BLaER1 (cell line): ENCODE measurements at regions not wholly inside any gene's neighbourhood (a gene's known extent, or its start where the extent isn't known, plus 50 kb on each side); places are given as distances from the start of the nearest gene placed in this dataset.

Experiments
- H3K27ac ChIP-seq: shearing (Covaris generic); formaldehyde crosslinking; 2 replicates; pipeline ENCODE4 v1.8.1; 2022
- H3K27me3 ChIP-seq: shearing (Covaris generic); formaldehyde crosslinking; 2 replicates; pipeline ENCODE4 v1.8.1; 2022
- H3K36me3 ChIP-seq: shearing (Covaris generic); formaldehyde crosslinking; 2 replicates; pipeline ENCODE4 v1.8.1; 2022
- H3K4me1 ChIP-seq: shearing (Covaris generic); formaldehyde crosslinking; 2 replicates; pipeline ENCODE4 v1.8.1; 2022
- H3K4me2 ChIP-seq: shearing (Covaris generic); formaldehyde crosslinking; 2 replicates; pipeline ENCODE4 v1.8.1; 2022
- H3K4me3 ChIP-seq: shearing (Covaris generic); formaldehyde crosslinking; 2 replicates; pipeline ENCODE4 v1.8.1; 2022
- H3K9ac ChIP-seq: shearing (Covaris generic); formaldehyde crosslinking; 2 replicates; pipeline ENCODE4 v1.8.1; 2022
- H3K9me3 ChIP-seq: shearing (Covaris generic); formaldehyde crosslinking; 2 replicates; pipeline ENCODE4 v1.8.1; 2022
- H4K20me1 ChIP-seq: shearing (Covaris generic); formaldehyde crosslinking; 2 replicates; pipeline ENCODE4 v1.8.1; 2022
- Cebpa-rat ChIP-seq: shearing (Covaris generic); IDR thresholded peaks from 2 replicates; pipeline ENCODE4 v1.8.1; 2022

GRCh38 chr2:120473522-120474271 lies 127.8 kb downstream of the INHBB start:
- no peaks in the 10 kb centered on the region; the same call in 1 of the 2 replicates for H3K4me1 ChIP-seq
- TF ChIP-seq Cebpa-rat = no peak

GRCh38 chr2:120474486-120474885 lies 128.6 kb downstream of the INHBB start:
- no peaks in the 10 kb centered on the region for H3K9me3 ChIP-seq
- H3K4me1 ChIP-seq = no peaks in the 10 kb centered on the region; the same call in 1 of the 2 replicates
- no peak for TF ChIP-seq Cebpa-rat
- no peak overlapping the region for H3K4me2 ChIP-seq
- no peaks in the 10 kb centered on the region for H3K36me3 ChIP-seq
- no peak overlapping the region for H3K9ac ChIP-seq
- no peaks in the 10 kb centered on the region for H4K20me1 ChIP-seq
- H3K27me3 ChIP-seq = no peaks in the 10 kb centered on the region
- no peak overlapping the region for H3K27ac ChIP-seq
- no peak overlapping the region for H3K4me3 ChIP-seq

More at GRCh38 chr2:120473522-120474271, 127.8 kb downstream of the INHBB start:
- no peak overlapping the region for H3K4me2 ChIP-seq
- H3K27ac ChIP-seq = no peak overlapping the region
- no peaks in the 10 kb centered on the region for H3K27me3 ChIP-seq
- H3K4me3 ChIP-seq = no peak overlapping the region
- no peaks in the 10 kb centered on the region for H3K36me3 ChIP-seq
- H3K9me3 ChIP-seq = no peaks in the 10 kb centered on the region
- no peak overlapping the region for H3K9ac ChIP-seq
- H4K20me1 ChIP-seq = no peaks in the 10 kb centered on the region

GRCh38 chr2:120476141-120476540 lies 130.2 kb downstream of the INHBB start:
- H3K4me3 ChIP-seq = no peak overlapping the region
- H3K4me1 ChIP-seq = no peaks in the 10 kb centered on the region
- no peak for TF ChIP-seq Cebpa-rat
- H3K9ac ChIP-seq = no peak overlapping the region
- H3K36me3 ChIP-seq = no peaks in the 10 kb centered on the region
- H3K27me3 ChIP-seq = no peaks in the 10 kb centered on the region
- H3K9me3 ChIP-seq = no peaks in the 10 kb centered on the region
- no peaks in the 10 kb centered on the region for H4K20me1 ChIP-seq
- no peak overlapping the region for H3K27ac ChIP-seq
- H3K4me2 ChIP-seq = no peak overlapping the region

GRCh38 chr2:120477198-120477597 lies 131.3 kb downstream of the INHBB start:
- H3K27ac ChIP-seq = no peak overlapping the region
- H3K4me3 ChIP-seq = no peak overlapping the region
- H3K4me1 ChIP-seq = no peaks in the 10 kb centered on the region
- no peak for TF ChIP-seq Cebpa-rat
- no peaks in the 10 kb centered on the region for H3K9me3 ChIP-seq
- H3K9ac ChIP-seq = no peak overlapping the region
- no peaks in the 10 kb centered on the region for H3K36me3 ChIP-seq
- H3K4me2 ChIP-seq = no peak overlapping the region
- H4K20me1 ChIP-seq = no peaks in the 10 kb centered on the region
- H3K27me3 ChIP-seq = no peaks in the 10 kb centered on the region

GRCh38 chr2:120477831-120478481 lies 132.0 kb downstream of the INHBB start:
- H3K9ac ChIP-seq = no peak overlapping the region
- no peak overlapping the region for H3K4me2 ChIP-seq
- H3K36me3 ChIP-seq = no peaks in the 10 kb centered on the region
- H3K4me3 ChIP-seq = no peak overlapping the region
- H3K27ac ChIP-seq = no peak overlapping the region
- no peak for TF ChIP-seq Cebpa-rat
- no peaks in the 10 kb centered on the region for H3K27me3 ChIP-seq
- no peaks in the 10 kb centered on the region for H4K20me1 ChIP-seq
- H3K9me3 ChIP-seq = no peaks in the 10 kb centered on the region
- peaks cover under 1% of the 10 kb centered on the region; the same call in 1 of the 2 replicates for H3K4me1 ChIP-seq

GRCh38 chr2:120480346-120480902 lies 134.5 kb downstream of the INHBB start:
- peaks cover 19% of the 10 kb centered on the region for H3K4me1 ChIP-seq
- H3K4me2 ChIP-seq = no peak overlapping the region
- no peak overlapping the region for H3K9ac ChIP-seq
- H3K4me3 ChIP-seq = no peak overlapping the region
- no peaks in the 10 kb centered on the region for H3K27me3 ChIP-seq
- H3K27ac ChIP-seq = no peak overlapping the region
- no peaks in the 10 kb centered on the region for H4K20me1 ChIP-seq
- H3K36me3 ChIP-seq = no peaks in the 10 kb centered on the region
- no peak for TF ChIP-seq Cebpa-rat
- no peaks in the 10 kb centered on the region for H3K9me3 ChIP-seq

GRCh38 chr2:120480903-120481445 lies 135.0 kb downstream of the INHBB start:
- no peaks in the 10 kb centered on the region for H3K27me3 ChIP-seq
- TF ChIP-seq Cebpa-rat = no peak

GRCh38 chr2:120481446-120482194 lies 135.7 kb downstream of the INHBB start:
- H3K36me3 ChIP-seq = no peaks in the 10 kb centered on the region
- H3K9ac ChIP-seq = no peak overlapping the region
- no peak overlapping the region for H3K4me3 ChIP-seq
- H3K27ac ChIP-seq = no peak overlapping the region
- no peak overlapping the region for H3K4me2 ChIP-seq
- no peaks in the 10 kb centered on the region for H3K9me3 ChIP-seq
- TF ChIP-seq Cebpa-rat = no peak
- H3K27me3 ChIP-seq = no peaks in the 10 kb centered on the region
- no peaks in the 10 kb centered on the region for H4K20me1 ChIP-seq
- peaks cover 19% of the 10 kb centered on the region for H3K4me1 ChIP-seq

More at GRCh38 chr2:120480903-120481445, 135.0 kb downstream of the INHBB start:
- Histone ChIP-seq H3K36me3 (no peaks in the 10 kb centered on the region), H3K27ac (no peak overlapping the region), H3K9ac (no peak overlapping the region), H3K4me1 (peaks cover 19% of the 10 kb centered on the region), H3K4me3 (no peak overlapping the region), H3K9me3 (no peaks in the 10 kb centered on the region), H4K20me1 (no peaks in the 10 kb centered on the region), H3K4me2 (no peak overlapping the region)

- Histone ChIP-seq H3K9ac (no peak overlapping the region), H3K27me3 (no peaks in the 10 kb centered on the region), H4K20me1 (no peaks in the 10 kb centered on the region), H3K4me1 (peaks cover 19% of the 10 kb centered on the region), H3K4me3 (no peak overlapping the region), H3K9me3 (no peaks in the 10 kb centered on the region), H3K36me3 (no peaks in the 10 kb centered on the region), H3K27ac (no peak overlapping the region), H3K4me2 (no peak overlapping the region)
- TF ChIP-seq Cebpa-rat = no peak
These were observed 136.4 kb downstream of the INHBB start for GRCh38 chr2:120482334-120482733.
